HUES64 (cell line): ENCODE measurements at regions not wholly inside any gene's neighbourhood (a gene's known extent, or its start where the extent isn't known, plus 50 kb on each side); places are given as distances from the start of the nearest gene placed in this dataset.

ENCODE experiments used
- H3K27ac ChIP-seq: 2 replicates; pipeline ENCODE4 v1.7.0; 2013; ENCODE audit warnings: low read depth, low read length, inconsistent platforms
- H3K27me3 ChIP-seq: 2 replicates; pipeline ENCODE4 v1.6.1; 2013; ENCODE audit warnings: mild to moderate bottlenecking, low read length; ENCODE audit not compliant: insufficient read depth
- H3K36me3 ChIP-seq: 2 replicates; pipeline ENCODE4 v1.6.1; 2013; ENCODE audit warnings: mild to moderate bottlenecking, low read length; ENCODE audit not compliant: insufficient read depth
- H3K4me1 ChIP-seq: 2 replicates; pipeline ENCODE4 v1.6.1; 2013; ENCODE audit warnings: mild to moderate bottlenecking, low read length, moderate library complexity; ENCODE audit not compliant: insufficient read depth
- H3K4me3 ChIP-seq: 2 replicates; pipeline ENCODE4 v1.5.1; 2013; ENCODE audit warnings: mild to moderate bottlenecking, low read length, moderate library complexity
- H3K9ac ChIP-seq: 2 replicates; pipeline ENCODE4 v1.6.1; 2013; ENCODE audit warnings: mild to moderate bottlenecking, low read depth, low read length
- H3K9me3 ChIP-seq: 2 replicates; pipeline ENCODE4 v1.6.1; 2013; ENCODE audit warnings: low read depth, low read length; ENCODE audit not compliant: insufficient read depth
- WGBS: fragments of 150-250, 120-280 bp; methylation state at CpG from one replicate; pipeline ENCODE4 v1.1.7; 2013; ENCODE audit warnings: missing lambda C conversion rate; 5-methylcytosine and 5-hydroxymethylcytosine counted together

GRCh38 chr12:124631681-124632256, 64.4 kb upstream of the NCOR2 start:
- no peaks in the 10 kb centered on the region for H3K9me3 ChIP-seq
- no peaks in the 10 kb centered on the region for H3K27me3 ChIP-seq
- WGBS: 88% methylated on average over 11 of the region's 11 CpGs
- no peak overlapping the region for H3K4me3 ChIP-seq
- H3K36me3 ChIP-seq: no peaks in the 10 kb centered on the region
- peaks cover 17% of the 10 kb centered on the region for H3K4me1 ChIP-seq
- H3K27ac ChIP-seq: peak overlapping the region; percentile 64
- no peak overlapping the region for H3K9ac ChIP-seq

GRCh38 chr12:124630791-124631313, 63.4 kb upstream of the NCOR2 start:
- 49% methylated on average over 15 of the region's 15 CpGs for WGBS
- Histone ChIP-seq H3K4me3 (no peak overlapping the region), H3K4me1 (peaks cover 8% of the 10 kb centered on the region), H3K9me3 (no peaks in the 10 kb centered on the region), H3K9ac (no peak overlapping the region), H3K27me3 (no peaks in the 10 kb centered on the region), H3K27ac (no peak overlapping the region; the same call in 1 of the 2 replicates), H3K36me3 (no peaks in the 10 kb centered on the region)

GRCh38 chr12:124629789-124630480, 62.5 kb upstream of the NCOR2 start:
- H3K4me3 ChIP-seq: no peak overlapping the region
- no peaks in the 10 kb centered on the region for H3K36me3 ChIP-seq
- H3K4me1 ChIP-seq: peaks cover 8% of the 10 kb centered on the region; the same call in 1 of the 2 replicates
- 94% methylated on average over 12 of the region's 12 CpGs for WGBS
- H3K9me3 ChIP-seq: no peaks in the 10 kb centered on the region
- no peak overlapping the region for H3K27ac ChIP-seq
- no peak overlapping the region for H3K9ac ChIP-seq
- H3K27me3 ChIP-seq: no peaks in the 10 kb centered on the region

GRCh38 chr12:124629117-124629516, 61.7 kb upstream of the NCOR2 start:
- 93% methylated on average over 5 of the region's 5 CpGs for whole genome bisulfite sequencing
- no peaks in the 10 kb centered on the region for H3K27me3 ChIP-seq
- no peaks in the 10 kb centered on the region for H3K36me3 ChIP-seq
- peaks cover 8% of the 10 kb centered on the region; the same call in 1 of the 2 replicates for H3K4me1 ChIP-seq
- no peak overlapping the region for H3K9ac ChIP-seq
- H3K9me3 ChIP-seq: no peaks in the 10 kb centered on the region
- no peak overlapping the region for H3K4me3 ChIP-seq
- H3K27ac ChIP-seq: no peak overlapping the region

- WGBS: 97% methylated on average over 3 of the region's 3 CpGs
- Histone ChIP-seq H3K4me1 (peaks cover 8% of the 10 kb centered on the region; the same call in 1 of the 2 replicates), H3K9me3 (no peaks in the 10 kb centered on the region), H3K36me3 (no peaks in the 10 kb centered on the region), H3K27ac (no peak overlapping the region), H3K4me3 (no peak overlapping the region), H3K27me3 (no peaks in the 10 kb centered on the region), H3K9ac (no peak overlapping the region)
Measured at GRCh38 chr12:124627956-124628355, 60.5 kb upstream of the NCOR2 start.

- no peak overlapping the region for H3K9ac ChIP-seq
- no peak overlapping the region for H3K27ac ChIP-seq
- peaks cover 2% of the 10 kb centered on the region; the same call in 1 of the 2 replicates for H3K4me1 ChIP-seq
- no peaks in the 10 kb centered on the region for H3K36me3 ChIP-seq
- no peaks in the 10 kb centered on the region for H3K27me3 ChIP-seq
- H3K4me3 ChIP-seq: no peak overlapping the region
- no peaks in the 10 kb centered on the region for H3K9me3 ChIP-seq
- 95% methylated on average over 5 of the region's 5 CpGs for WGBS
Measured at GRCh38 chr12:124626971-124627411, 59.6 kb upstream of the NCOR2 start.

- H3K9me3 ChIP-seq: no peaks in the 10 kb centered on the region
- H3K36me3 ChIP-seq: no peaks in the 10 kb centered on the region
- H3K27me3 ChIP-seq: no peaks in the 10 kb centered on the region
- H3K27ac ChIP-seq: no peak overlapping the region
- 65% methylated on average over 13 of the region's 15 CpGs for WGBS
- H3K4me3 ChIP-seq: no peak overlapping the region
- peaks cover 3% of the 10 kb centered on the region; the same call in 1 of the 2 replicates for H3K4me1 ChIP-seq
- H3K9ac ChIP-seq: no peak overlapping the region
Measured at GRCh38 chr12:124625867-124626675, 58.7 kb upstream of the NCOR2 start.

GRCh38 chr12:124624823-124625222, 57.4 kb upstream of the NCOR2 start:
- no peak overlapping the region for H3K27ac ChIP-seq
- no peaks in the 10 kb centered on the region for H3K36me3 ChIP-seq
- 89% methylated on average over 10 of the region's 10 CpGs for WGBS
- no peak overlapping the region for H3K4me3 ChIP-seq
- H3K9me3 ChIP-seq: no peaks in the 10 kb centered on the region
- peaks cover 3% of the 10 kb centered on the region; the same call in 1 of the 2 replicates for H3K4me1 ChIP-seq
- no peak overlapping the region for H3K9ac ChIP-seq
- no peaks in the 10 kb centered on the region for H3K27me3 ChIP-seq

GRCh38 chr12:124623344-124624035, 56.1 kb upstream of the NCOR2 start:
- 92% methylated on average over 14 of the region's 14 CpGs for WGBS
- H3K27me3 ChIP-seq: no peaks in the 10 kb centered on the region
- H3K36me3 ChIP-seq: no peaks in the 10 kb centered on the region
- H3K9me3 ChIP-seq: no peaks in the 10 kb centered on the region
- peaks cover 3% of the 10 kb centered on the region; the same call in 1 of the 2 replicates for H3K4me1 ChIP-seq
- no peak overlapping the region for H3K27ac ChIP-seq
- H3K4me3 ChIP-seq: no peak overlapping the region
- H3K9ac ChIP-seq: no peak overlapping the region

- H3K36me3 ChIP-seq: no peaks in the 10 kb centered on the region
- no peaks in the 10 kb centered on the region for H3K9me3 ChIP-seq
- no peak overlapping the region for H3K9ac ChIP-seq
- no peaks in the 10 kb centered on the region for H3K27me3 ChIP-seq
- H3K4me3 ChIP-seq: no peak overlapping the region
- no peak overlapping the region for H3K27ac ChIP-seq
- 91% methylated on average over 10 of the region's 10 CpGs for WGBS
- H3K4me1 ChIP-seq: peaks cover 3% of the 10 kb centered on the region; the same call in 1 of the 2 replicates
Measured at GRCh38 chr12:124622764-124623163, 55.4 kb upstream of the NCOR2 start.
